ENCODE measurements at regions not wholly inside any gene's neighbourhood (a gene's known extent, or its start where the extent isn't known, plus 50 kb on each side); places are given as distances from the start of the nearest gene placed in this dataset.

GRCh38 chr3:105077060-105077822, 289.5 kb upstream of the ALCAM start:
- no peak for DNase-seq (ENCODE audit: insufficient read length, low spot score, missing footprints)
- Histone ChIP-seq H3K4me1 (ENCODE audit: insufficient read depth, low read length) (no peaks in the 10 kb centered on the region), H3K27me3 (ENCODE audit: insufficient read depth, low read length) (no peaks in the 10 kb centered on the region), H4K20me1 (ENCODE audit: insufficient read depth, low read length) (no peaks in the 10 kb centered on the region), H3K9me3 (ENCODE audit: low read depth, low read length) (no peaks in the 10 kb centered on the region), H3K4me3 (ENCODE audit: insufficient read depth, low read length) (no peak overlapping the region), H3K36me3 (ENCODE audit: insufficient read depth, low read length) (no peaks in the 10 kb centered on the region), H3K4me2 (ENCODE audit: insufficient read depth, low read length) (no peak overlapping the region), H3K27ac (ENCODE audit: low read depth, low read length) (no peak overlapping the region), H3K79me2 (ENCODE audit: insufficient read depth, low read length) (no peaks in the 10 kb centered on the region), H2AFZ (ENCODE audit: low read length) (no peak overlapping the region)
- TF ChIP-seq CTCF (IDR thresholded peaks at IDR 0.05; ENCODE audit: extremely low read depth, low read depth, low read length): no peak

GRCh38 chr3:105083945-105084344, 282.8 kb upstream of the ALCAM start:
- H3K27ac ChIP-seq (ENCODE audit: low read depth, low read length): no peak overlapping the region
- no peaks in the 10 kb centered on the region for H3K27me3 ChIP-seq (ENCODE audit: insufficient read depth, low read length)
- no peaks in the 10 kb centered on the region for H4K20me1 ChIP-seq (ENCODE audit: insufficient read depth, low read length)
- H2AFZ ChIP-seq (ENCODE audit: low read length): no peak overlapping the region
- H3K9me3 ChIP-seq (ENCODE audit: low read depth, low read length): no peaks in the 10 kb centered on the region
- no peak for TF ChIP-seq CTCF (IDR thresholded peaks at IDR 0.05; ENCODE audit: extremely low read depth, low read depth, low read length)
- no peaks in the 10 kb centered on the region for H3K4me1 ChIP-seq (ENCODE audit: insufficient read depth, low read length)
- H3K79me2 ChIP-seq (ENCODE audit: insufficient read depth, low read length): no peaks in the 10 kb centered on the region
- H3K4me2 ChIP-seq (ENCODE audit: insufficient read depth, low read length): no peak overlapping the region
- H3K36me3 ChIP-seq (ENCODE audit: insufficient read depth, low read length): no peaks in the 10 kb centered on the region
- H3K4me3 ChIP-seq (ENCODE audit: insufficient read depth, low read length): no peak overlapping the region
- peak; percentile 57 for DNase-seq (ENCODE audit: insufficient read length, low spot score, missing footprints)

GRCh38 chr3:105085506-105085905, 281.2 kb upstream of the ALCAM start:
- Histone ChIP-seq H3K27me3 (ENCODE audit: insufficient read depth, low read length) (no peaks in the 10 kb centered on the region), H3K27ac (ENCODE audit: low read depth, low read length) (no peak overlapping the region), H3K4me2 (ENCODE audit: insufficient read depth, low read length) (no peak overlapping the region), H4K20me1 (ENCODE audit: insufficient read depth, low read length) (no peaks in the 10 kb centered on the region), H3K79me2 (ENCODE audit: insufficient read depth, low read length) (no peaks in the 10 kb centered on the region), H2AFZ (ENCODE audit: low read length) (no peak overlapping the region), H3K4me3 (ENCODE audit: insufficient read depth, low read length) (no peak overlapping the region), H3K9me3 (ENCODE audit: low read depth, low read length) (no peaks in the 10 kb centered on the region), H3K4me1 (ENCODE audit: insufficient read depth, low read length) (no peaks in the 10 kb centered on the region), H3K36me3 (ENCODE audit: insufficient read depth, low read length) (no peaks in the 10 kb centered on the region)
- DNase-seq (ENCODE audit: insufficient read length, low spot score, missing footprints): no peak
- no peak for TF ChIP-seq CTCF (IDR thresholded peaks at IDR 0.05; ENCODE audit: extremely low read depth, low read depth, low read length)

GRCh38 chr3:105093371-105094252, 273.1 kb upstream of the ALCAM start:
- H4K20me1 ChIP-seq (ENCODE audit: insufficient read depth, low read length): no peaks in the 10 kb centered on the region
- no peak overlapping the region for H3K27ac ChIP-seq (ENCODE audit: low read depth, low read length)
- no peaks in the 10 kb centered on the region for H3K36me3 ChIP-seq (ENCODE audit: insufficient read depth, low read length)
- H3K4me3 ChIP-seq (ENCODE audit: insufficient read depth, low read length): no peak overlapping the region
- no peak overlapping the region for H2AFZ ChIP-seq (ENCODE audit: low read length)
- H3K9me3 ChIP-seq (ENCODE audit: low read depth, low read length): no peaks in the 10 kb centered on the region
- H3K27me3 ChIP-seq (ENCODE audit: insufficient read depth, low read length): no peaks in the 10 kb centered on the region
- no peak for TF ChIP-seq CTCF (IDR thresholded peaks at IDR 0.05; ENCODE audit: extremely low read depth, low read depth, low read length)
- no peak for DNase-seq (ENCODE audit: insufficient read length, low spot score, missing footprints)
- H3K4me2 ChIP-seq (ENCODE audit: insufficient read depth, low read length): no peak overlapping the region
- no peaks in the 10 kb centered on the region for H3K4me1 ChIP-seq (ENCODE audit: insufficient read depth, low read length)
- H3K79me2 ChIP-seq (ENCODE audit: insufficient read depth, low read length): no peaks in the 10 kb centered on the region

Data from osteoblast (primary cell).